Vagina (tissue), 2 donors: ENCODE measurements at regions not wholly inside any gene's neighbourhood (a gene's known extent, or its start where the extent isn't known, plus 50 kb on each side); places are given as distances from the start of the nearest gene placed in this dataset.

ENCODE experiments used
- DNase-seq, 2 donors: peaks; one replicate each; pipeline ENCODE4 v3.0.0-alpha.2; 2017; ENCODE audit errors: extremely low spot score in 2 of 2
- H3K27ac ChIP-seq: fragments of 200-600 bp; sonication (generic); one replicate; pipeline ENCODE4 v1.5.1; 2019
- H3K27me3 ChIP-seq: fragments of 200-600 bp; sonication (generic); one replicate; pipeline ENCODE4 v1.5.1; 2019
- H3K36me3 ChIP-seq, 2 donors: fragments of 200-600 bp; sonication (generic); one replicate each; pipeline ENCODE4 v1.5.1; 2017 to 2019
- H3K4me1 ChIP-seq: fragments of 200-600 bp; sonication (generic); one replicate; pipeline ENCODE4 v1.5.1; 2019
- H3K4me3 ChIP-seq, 2 donors: fragments of 200-600 bp; sonication (generic); 1 replicate in 1 of 2; 2 replicates in 1 of 2; pipeline ENCODE4 v1.5.1; 2016 to 2019
- H3K9me3 ChIP-seq: fragments of 200-600 bp; sonication (generic); one replicate; pipeline ENCODE4 v1.5.1; 2019
- POLR2A ChIP-seq, 2 donors: fragments of 450-650 bp; IDR thresholded peaks; one replicate each; pipeline ENCODE4 v1.6.1; 2017; ENCODE audit warnings: antibody characterized with exemption in 2 of 2, mild to moderate bottlenecking in 2 of 2, moderate library complexity in 2 of 2
- POLR2AphosphoS5 ChIP-seq, 2 donors: sonication (generic); formaldehyde crosslinking; IDR thresholded peaks; one replicate each; pipeline ENCODE4 v1.9.0; 2017; ENCODE audit warnings: antibody characterized with exemption in 2 of 2, mild to moderate bottlenecking in 2 of 2, low read depth in 1 of 2; ENCODE audit not compliant: insufficient read depth in 1 of 2
- intact Hi-C: fragments of 100-400 bp; cut with DNase I; formaldehyde crosslinking; loops from one replicate; pipeline ENCODE4 v1.15.1; 2023
- TF ChIP-seq, protein P1 (sequence below), 3 experiments: fragments of 450-650 bp in 2 of 3; fragments of 200-600 bp in 1 of 3; sonication (generic) in 1 of 3; IDR thresholded peaks; one replicate each; pipeline ENCODE4 v1.5.1; 2017 to 2019; ENCODE audit warnings: antibody characterized with exemption in 3 of 3, mild to moderate bottlenecking in 2 of 3, moderate library complexity in 2 of 3

DNA sequence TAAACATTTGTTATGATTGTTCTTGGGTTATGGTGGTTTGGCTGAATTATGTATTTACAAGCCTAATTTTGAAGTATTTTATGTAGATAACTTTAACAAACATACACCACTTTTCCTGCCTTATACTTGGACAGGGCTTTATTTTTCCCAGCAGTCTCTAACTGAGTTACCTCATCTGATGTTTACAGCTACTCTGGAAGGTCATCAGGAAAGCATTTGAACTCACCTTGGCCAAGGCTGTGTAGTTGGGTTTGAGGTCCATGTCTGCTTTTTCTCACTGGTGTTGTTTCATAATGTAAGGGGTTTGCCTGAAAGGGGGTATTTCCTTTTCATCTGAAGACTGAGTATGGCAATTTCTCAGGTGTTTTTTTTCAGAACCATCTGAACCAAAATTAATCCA is 193.5 kb downstream of the RWDD3 start:
- Histone ChIP-seq H3K4me1 (no peaks in the 10 kb centered on the region), H3K27me3 (no peaks in the 10 kb centered on the region), H3K36me3 (no peaks in the 10 kb centered on the region), H3K9me3 (no peaks in the 10 kb centered on the region), H3K27ac (no peak overlapping the region), H3K4me3 (no peak overlapping the region)
- DNase-seq: no peak
- intact Hi-C loops: no loop called here
- TF ChIP-seq POLR2A (IDR thresholded peaks at IDR 0.05) (no peak), POLR2AphosphoS5 (IDR thresholded peaks at IDR 0.05; ENCODE audit: insufficient read depth in 1 of 2, low read depth in 1 of 2) (no peak)

DNA sequence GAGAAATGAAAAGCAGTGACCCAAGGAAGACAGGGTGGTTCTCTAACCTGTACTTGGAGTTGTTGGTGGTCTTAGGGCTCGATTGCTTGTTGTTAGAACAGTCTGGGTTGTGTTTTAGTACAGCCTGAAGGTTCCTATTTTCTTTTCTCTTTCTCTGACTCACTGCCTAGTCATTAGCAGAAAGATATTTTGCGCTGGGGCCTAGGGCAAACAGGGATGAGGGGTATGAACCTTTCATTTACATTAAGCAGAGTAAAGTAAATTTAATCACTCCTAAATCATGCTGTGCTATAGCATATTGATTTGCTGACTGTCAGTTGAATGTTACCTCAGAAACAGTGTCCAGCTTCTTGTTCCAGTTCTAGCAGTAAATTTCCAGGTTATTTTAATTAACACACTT is 197.2 kb downstream of the RWDD3 start:
- H3K27ac ChIP-seq: no peak overlapping the region
- no peaks in the 10 kb centered on the region for H3K36me3 ChIP-seq
- intact Hi-C loops: no loop called here
- DNase-seq: no peak
- no peaks in the 10 kb centered on the region for H3K27me3 ChIP-seq
- TF ChIP-seq, protein P1, sequence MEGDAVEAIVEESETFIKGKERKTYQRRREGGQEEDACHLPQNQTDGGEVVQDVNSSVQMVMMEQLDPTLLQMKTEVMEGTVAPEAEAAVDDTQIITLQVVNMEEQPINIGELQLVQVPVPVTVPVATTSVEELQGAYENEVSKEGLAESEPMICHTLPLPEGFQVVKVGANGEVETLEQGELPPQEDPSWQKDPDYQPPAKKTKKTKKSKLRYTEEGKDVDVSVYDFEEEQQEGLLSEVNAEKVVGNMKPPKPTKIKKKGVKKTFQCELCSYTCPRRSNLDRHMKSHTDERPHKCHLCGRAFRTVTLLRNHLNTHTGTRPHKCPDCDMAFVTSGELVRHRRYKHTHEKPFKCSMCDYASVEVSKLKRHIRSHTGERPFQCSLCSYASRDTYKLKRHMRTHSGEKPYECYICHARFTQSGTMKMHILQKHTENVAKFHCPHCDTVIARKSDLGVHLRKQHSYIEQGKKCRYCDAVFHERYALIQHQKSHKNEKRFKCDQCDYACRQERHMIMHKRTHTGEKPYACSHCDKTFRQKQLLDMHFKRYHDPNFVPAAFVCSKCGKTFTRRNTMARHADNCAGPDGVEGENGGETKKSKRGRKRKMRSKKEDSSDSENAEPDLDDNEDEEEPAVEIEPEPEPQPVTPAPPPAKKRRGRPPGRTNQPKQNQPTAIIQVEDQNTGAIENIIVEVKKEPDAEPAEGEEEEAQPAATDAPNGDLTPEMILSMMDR (IDR thresholded peaks at IDR 0.05): no peak
- TF ChIP-seq POLR2A (IDR thresholded peaks at IDR 0.05) (no peak), POLR2AphosphoS5 (IDR thresholded peaks at IDR 0.05; ENCODE audit: insufficient read depth in 1 of 2, low read depth in 1 of 2) (no peak)
- H3K4me3 ChIP-seq: no peak overlapping the region
- no peaks in the 10 kb centered on the region for H3K4me1 ChIP-seq
- no peaks in the 10 kb centered on the region for H3K9me3 ChIP-seq

DNA sequence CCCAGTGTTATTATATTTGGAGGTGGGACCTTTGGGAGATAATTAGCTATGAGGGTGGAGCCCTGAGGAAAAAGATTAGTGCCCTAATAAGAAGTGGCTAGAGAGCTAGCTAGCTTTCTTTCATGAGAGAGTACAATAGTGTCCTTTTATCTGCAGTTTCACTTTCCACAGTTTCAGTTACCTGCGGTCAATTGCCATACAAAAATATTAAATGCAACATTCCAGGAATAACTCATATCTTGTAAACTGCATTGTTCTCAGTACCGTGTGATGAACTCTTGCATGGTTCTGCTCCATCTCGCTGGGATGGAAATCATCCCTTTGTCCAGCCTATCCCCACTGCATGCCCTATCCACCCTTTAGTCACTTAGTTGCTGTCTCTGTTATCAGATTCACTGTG is 201.6 kb downstream of the RWDD3 start:
- no peaks in the 10 kb centered on the region for H3K4me1 ChIP-seq
- no peaks in the 10 kb centered on the region for H3K27me3 ChIP-seq
- no peaks in the 10 kb centered on the region for H3K9me3 ChIP-seq
- no peak for TF ChIP-seq POLR2AphosphoS5 (IDR thresholded peaks at IDR 0.05; ENCODE audit: insufficient read depth in 1 of 2, low read depth in 1 of 2)
- H3K4me3 ChIP-seq: no peak overlapping the region
- no peaks in the 10 kb centered on the region for H3K36me3 ChIP-seq
- no peak overlapping the region for H3K27ac ChIP-seq
- no peak for DNase-seq
- intact Hi-C loops: no loop called here

DNA sequence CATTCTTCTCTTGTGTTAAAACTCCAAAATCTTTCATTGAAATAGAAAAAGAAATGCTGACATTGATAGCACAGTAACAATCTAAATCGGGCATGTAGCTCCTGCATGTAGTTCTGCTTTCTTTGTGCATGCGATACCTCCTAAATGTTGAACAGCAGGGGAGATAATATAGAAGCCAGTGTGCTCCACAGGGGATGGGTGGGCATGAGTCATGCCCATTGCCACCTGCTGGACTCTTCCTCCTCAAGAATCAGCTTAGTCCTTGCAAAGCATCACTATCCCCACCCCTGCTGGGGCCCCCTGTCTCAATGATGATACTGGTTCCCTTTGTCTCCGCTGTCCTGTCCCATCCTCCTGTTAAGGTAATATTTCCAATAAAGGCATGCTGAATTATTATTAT is 203.0 kb downstream of the RWDD3 start:
- Histone ChIP-seq H3K27me3 (no peaks in the 10 kb centered on the region), H3K4me3 (no peak overlapping the region), H3K9me3 (no peaks in the 10 kb centered on the region), H3K27ac (no peak overlapping the region), H3K36me3 (no peaks in the 10 kb centered on the region), H3K4me1 (no peaks in the 10 kb centered on the region)
- intact Hi-C loops: no loop called here
- DNase-seq: no peak
- TF ChIP-seq, protein P1 (IDR thresholded peaks at IDR 0.05): no peak
- TF ChIP-seq POLR2A (IDR thresholded peaks at IDR 0.05) (no peak), POLR2AphosphoS5 (IDR thresholded peaks at IDR 0.05; ENCODE audit: insufficient read depth in 1 of 2, low read depth in 1 of 2) (no peak)

DNA sequence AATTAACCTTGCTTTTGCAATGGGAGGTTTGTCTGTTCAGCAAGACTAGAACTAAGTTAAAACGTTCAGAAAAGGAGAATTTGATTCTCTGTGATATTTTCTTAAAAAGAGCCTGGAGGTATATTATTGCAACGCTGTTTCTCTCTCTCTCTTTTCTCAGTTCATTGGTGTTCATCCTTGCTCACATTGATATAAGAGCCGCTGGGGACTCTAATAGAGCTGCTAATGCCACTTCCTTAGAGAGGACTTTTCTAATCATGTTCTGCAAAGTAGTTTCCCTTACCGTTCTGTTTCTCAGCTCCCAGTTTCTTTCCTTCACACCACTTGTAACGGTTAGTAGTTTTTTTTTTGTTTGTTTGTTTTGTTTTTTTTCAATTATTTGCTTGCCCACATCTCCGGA is 203.8 kb downstream of the RWDD3 start:
- Histone ChIP-seq H3K36me3 (no peaks in the 10 kb centered on the region), H3K4me1 (no peaks in the 10 kb centered on the region), H3K27ac (no peak overlapping the region), H3K4me3 (no peak overlapping the region), H3K9me3 (no peaks in the 10 kb centered on the region), H3K27me3 (no peaks in the 10 kb centered on the region)
- intact Hi-C loops: no loop called here
- DNase-seq: no peak
- TF ChIP-seq, protein P1 (IDR thresholded peaks at IDR 0.05): no peak
- TF ChIP-seq POLR2AphosphoS5 (IDR thresholded peaks at IDR 0.05; ENCODE audit: insufficient read depth in 1 of 2, low read depth in 1 of 2) (no peak), POLR2A (IDR thresholded peaks at IDR 0.05) (no peak)

DNA sequence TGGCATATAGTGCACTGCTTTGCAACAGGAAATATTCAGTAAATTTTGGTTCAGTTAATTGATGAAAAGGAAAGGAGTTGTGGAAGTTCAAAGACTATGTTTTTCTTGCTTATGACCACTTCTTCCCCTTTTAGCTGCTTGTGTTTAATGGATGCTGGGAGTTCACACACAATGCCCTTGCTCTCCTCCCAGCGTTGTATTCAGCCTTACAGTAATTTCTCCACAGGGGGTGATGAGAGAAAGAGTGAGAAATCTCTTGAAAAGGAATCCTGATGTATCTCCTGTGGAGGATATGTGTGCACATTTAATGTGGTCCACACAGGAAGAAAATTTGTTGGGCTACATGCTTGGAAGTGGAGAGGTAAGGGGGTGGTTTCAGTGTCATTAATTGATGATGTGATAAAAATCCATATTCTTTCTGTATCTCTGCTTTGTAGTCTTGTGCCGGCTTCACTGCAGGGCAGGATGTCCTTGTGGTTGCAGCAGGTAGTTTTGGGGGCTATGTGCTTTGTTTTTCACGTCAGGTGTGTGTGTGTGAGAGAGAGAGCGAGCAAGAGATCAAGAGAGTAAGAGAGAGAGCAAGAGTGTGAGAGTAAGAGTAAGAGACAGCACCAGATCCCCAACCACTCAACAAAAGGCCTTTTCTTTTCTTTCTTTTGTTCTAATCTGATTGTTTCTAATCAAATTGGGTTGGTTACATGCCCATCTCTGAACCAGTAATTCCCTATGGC is 204.4 kb downstream of the RWDD3 start:
- Histone ChIP-seq H3K36me3 (no peaks in the 10 kb centered on the region), H3K27ac (no peak overlapping the region), H3K9me3 (no peaks in the 10 kb centered on the region), H3K4me3 (no peak overlapping the region), H3K4me1 (no peaks in the 10 kb centered on the region), H3K27me3 (no peaks in the 10 kb centered on the region)
- TF ChIP-seq POLR2AphosphoS5 (IDR thresholded peaks at IDR 0.05; ENCODE audit: insufficient read depth in 1 of 2, low read depth in 1 of 2) (no peak), POLR2A (IDR thresholded peaks at IDR 0.05) (no peak)
- TF ChIP-seq, protein P1 (IDR thresholded peaks at IDR 0.05): no peak
- no peak for DNase-seq
- intact Hi-C loops: no loop called here
